Liver (tissue), 7 donors: ENCODE measurements at regions not wholly inside any gene's neighbourhood (a gene's known extent, or its start where the extent isn't known, plus 50 kb on each side); places are given as distances from the start of the nearest gene placed in this dataset.

Experiments
- DNase-seq: peaks from one replicate; pipeline ENCODE4 v3.0.0-alpha.2; 2017; ENCODE audit warnings: low spot score
- H3K27ac ChIP-seq, 2 donors: one replicate each; pipeline ENCODE4 v1.7.0; 2013; ENCODE audit warnings: inconsistent platforms in 2 of 2, low read length in 2 of 2, control low read depth in 1 of 2, low read depth in 1 of 2, mild to moderate bottlenecking in 1 of 2
- H3K27me3 ChIP-seq, 4 donors: one replicate each; pipeline versions ENCODE4 v1.6.1 to v1.7.0; 2013; ENCODE audit warnings: low read length in 3 of 4, inconsistent platforms in 1 of 4, mild to moderate bottlenecking in 1 of 4, moderate library complexity in 1 of 4; ENCODE audit not compliant: control insufficient read depth in 4 of 4, insufficient read depth in 4 of 4
- H3K36me3 ChIP-seq, 4 donors: one replicate each; pipeline versions ENCODE4 v1.6.1 to v1.7.0; 2013; ENCODE audit warnings: low read length in 3 of 4, mild to moderate bottlenecking in 3 of 4, low read depth in 1 of 4, moderate library complexity in 1 of 4; ENCODE audit not compliant: control insufficient read depth in 4 of 4, insufficient read depth in 3 of 4
- H3K4me1 ChIP-seq, 4 donors: one replicate each; pipeline versions ENCODE4 v1.6.1 to v1.7.0; 2013; ENCODE audit warnings: low read length in 3 of 4, mild to moderate bottlenecking in 3 of 4, moderate library complexity in 1 of 4; ENCODE audit not compliant: control insufficient read depth in 4 of 4, insufficient read depth in 4 of 4
- H3K4me3 ChIP-seq, 3 donors: one replicate each; pipeline versions ENCODE4 v1.6.1 to v1.7.0; 2013; ENCODE audit warnings: low read length in 3 of 3, control low read depth in 1 of 3, low read depth in 1 of 3, mild to moderate bottlenecking in 1 of 3
- H3K9ac ChIP-seq, 2 donors: one replicate each; pipeline ENCODE4 v1.7.0; 2013; ENCODE audit warnings: low read length in 2 of 2, mild to moderate bottlenecking in 2 of 2, moderate library complexity in 2 of 2, control low read depth in 1 of 2, low read depth in 1 of 2
- H3K9me3 ChIP-seq, 4 donors: one replicate each; pipeline versions ENCODE4 v1.6.1 to v1.7.0; 2013; ENCODE audit warnings: low read length in 3 of 4; ENCODE audit not compliant: control insufficient read depth in 4 of 4
- CTCF ChIP-seq: fragments of 150-350 bp; IDR thresholded peaks from 2 replicates; pipeline ENCODE4 v1.5.1; 2017; ENCODE audit warnings: improper control_type of control experiment, low read depth, low read length; ENCODE audit not compliant: missing input control
- EGR1 ChIP-seq, 2 donors: IDR thresholded peaks; 2 replicates each; pipeline ENCODE4 v1.6.1; 2016 to 2018; ENCODE audit warnings: antibody characterized with exemption in 2 of 2, low read depth in 2 of 2
- FOXA1 ChIP-seq: IDR thresholded peaks from 2 replicates; pipeline ENCODE4 v1.6.1; 2016; ENCODE audit warnings: antibody characterized with exemption
- FOXA2 ChIP-seq: IDR thresholded peaks from 2 replicates; pipeline ENCODE4 v1.6.1; 2016; ENCODE audit warnings: antibody characterized with exemption
- GABPA ChIP-seq, 2 donors: IDR thresholded peaks in 1 of 2; conservative IDR thresholded peaks in 1 of 2; 2 replicates each; pipeline ENCODE4 v1.6.1; 2016; ENCODE audit warnings: antibody characterized with exemption in 2 of 2, mild to moderate bottlenecking in 1 of 2, moderate library complexity in 1 of 2
- HNF4A ChIP-seq, 2 donors: conservative IDR thresholded peaks; 2 replicates each; pipeline ENCODE4 v1.6.1; 2016; ENCODE audit warnings: antibody characterized with exemption in 2 of 2, mild to moderate bottlenecking in 2 of 2
- HNF4G ChIP-seq: IDR thresholded peaks from 2 replicates; pipeline ENCODE4 v1.6.1; 2016; ENCODE audit warnings: antibody characterized with exemption
- JUND ChIP-seq, 2 donors: IDR thresholded peaks; 2 replicates each; pipeline ENCODE4 v1.6.1; 2016; ENCODE audit warnings: antibody characterized with exemption in 2 of 2
- NR2F2 ChIP-seq: IDR thresholded peaks from 2 replicates; pipeline ENCODE4 v1.6.1; 2016; ENCODE audit warnings: antibody characterized with exemption
- RAD21 ChIP-seq, 2 donors: IDR thresholded peaks; 2 replicates each; pipeline ENCODE4 v1.6.1; 2016; ENCODE audit warnings: antibody characterized with exemption in 2 of 2, mild to moderate bottlenecking in 2 of 2
- RXRA ChIP-seq, 2 donors: IDR thresholded peaks; 2 replicates each; pipeline ENCODE4 v1.6.1; 2017 to 2018; ENCODE audit warnings: antibody characterized with exemption in 2 of 2, mild to moderate bottlenecking in 1 of 2
- TAF1 ChIP-seq: conservative IDR thresholded peaks from 2 replicates; pipeline ENCODE4 v1.6.1; 2016; ENCODE audit warnings: antibody characterized with exemption, mild to moderate bottlenecking
- YY1 ChIP-seq: IDR thresholded peaks from 2 replicates; pipeline ENCODE4 v1.6.1; 2016; ENCODE audit warnings: antibody characterized with exemption, mild to moderate bottlenecking
- TF ChIP-seq, protein P1 (sequence below): IDR thresholded peaks from 2 replicates; pipeline ENCODE4 v1.6.1; 2016; ENCODE audit warnings: antibody characterized with exemption
- TF ChIP-seq, protein P2 (sequence below): IDR thresholded peaks from 2 replicates; pipeline ENCODE4 v1.6.1; 2016; ENCODE audit warnings: antibody characterized with exemption
- TF ChIP-seq, protein P3 (sequence below): IDR thresholded peaks from 2 replicates; pipeline ENCODE4 v1.6.1; 2016; ENCODE audit warnings: antibody characterized with exemption
- TF ChIP-seq, protein P4 (sequence below): IDR thresholded peaks from 2 replicates; pipeline ENCODE4 v1.6.1; 2016; ENCODE audit warnings: antibody characterized with exemption, mild to moderate bottlenecking
- donor health status: healthy.
- donor health status: healthy.
- donor health status: healthy.
- donor health status: healthy.

- TF ChIP-seq YY1 (no peak), HNF4A (conservative IDR thresholded peaks at IDR 0.05) (no peak), JUND (IDR thresholded peaks at IDR 0.05) (no peak), RXRA (IDR thresholded peaks at IDR 0.05) (no peak), TAF1 (no peak), FOXA1 (no peak), NR2F2 (no peak), CTCF (no peak), HNF4G (no peak), FOXA2 (no peak), GABPA (IDR thresholded peaks at IDR 0.05 in 1 of 2, conservative IDR thresholded peaks at IDR 0.05 in 1 of 2) (no peak), RAD21 (IDR thresholded peaks at IDR 0.05) (no peak), EGR1 (IDR thresholded peaks at IDR 0.05; ENCODE audit: low read depth in 2 of 2) (no peak)
- TF ChIP-seq, protein P1, sequence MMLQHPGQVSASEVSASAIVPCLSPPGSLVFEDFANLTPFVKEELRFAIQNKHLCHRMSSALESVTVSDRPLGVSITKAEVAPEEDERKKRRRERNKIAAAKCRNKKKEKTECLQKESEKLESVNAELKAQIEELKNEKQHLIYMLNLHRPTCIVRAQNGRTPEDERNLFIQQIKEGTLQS: no peak
- TF ChIP-seq, protein P2, sequence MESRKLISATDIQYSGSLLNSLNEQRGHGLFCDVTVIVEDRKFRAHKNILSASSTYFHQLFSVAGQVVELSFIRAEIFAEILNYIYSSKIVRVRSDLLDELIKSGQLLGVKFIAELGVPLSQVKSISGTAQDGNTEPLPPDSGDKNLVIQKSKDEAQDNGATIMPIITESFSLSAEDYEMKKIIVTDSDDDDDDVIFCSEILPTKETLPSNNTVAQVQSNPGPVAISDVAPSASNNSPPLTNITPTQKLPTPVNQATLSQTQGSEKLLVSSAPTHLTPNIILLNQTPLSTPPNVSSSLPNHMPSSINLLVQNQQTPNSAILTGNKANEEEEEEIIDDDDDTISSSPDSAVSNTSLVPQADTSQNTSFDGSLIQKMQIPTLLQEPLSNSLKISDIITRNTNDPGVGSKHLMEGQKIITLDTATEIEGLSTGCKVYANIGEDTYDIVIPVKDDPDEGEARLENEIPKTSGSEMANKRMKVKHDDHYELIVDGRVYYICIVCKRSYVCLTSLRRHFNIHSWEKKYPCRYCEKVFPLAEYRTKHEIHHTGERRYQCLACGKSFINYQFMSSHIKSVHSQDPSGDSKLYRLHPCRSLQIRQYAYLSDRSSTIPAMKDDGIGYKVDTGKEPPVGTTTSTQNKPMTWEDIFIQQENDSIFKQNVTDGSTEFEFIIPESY: no peak
- TF ChIP-seq, protein P3, sequence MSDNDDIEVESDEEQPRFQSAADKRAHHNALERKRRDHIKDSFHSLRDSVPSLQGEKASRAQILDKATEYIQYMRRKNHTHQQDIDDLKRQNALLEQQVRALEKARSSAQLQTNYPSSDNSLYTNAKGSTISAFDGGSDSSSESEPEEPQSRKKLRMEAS: no peak
- TF ChIP-seq, protein P4, sequence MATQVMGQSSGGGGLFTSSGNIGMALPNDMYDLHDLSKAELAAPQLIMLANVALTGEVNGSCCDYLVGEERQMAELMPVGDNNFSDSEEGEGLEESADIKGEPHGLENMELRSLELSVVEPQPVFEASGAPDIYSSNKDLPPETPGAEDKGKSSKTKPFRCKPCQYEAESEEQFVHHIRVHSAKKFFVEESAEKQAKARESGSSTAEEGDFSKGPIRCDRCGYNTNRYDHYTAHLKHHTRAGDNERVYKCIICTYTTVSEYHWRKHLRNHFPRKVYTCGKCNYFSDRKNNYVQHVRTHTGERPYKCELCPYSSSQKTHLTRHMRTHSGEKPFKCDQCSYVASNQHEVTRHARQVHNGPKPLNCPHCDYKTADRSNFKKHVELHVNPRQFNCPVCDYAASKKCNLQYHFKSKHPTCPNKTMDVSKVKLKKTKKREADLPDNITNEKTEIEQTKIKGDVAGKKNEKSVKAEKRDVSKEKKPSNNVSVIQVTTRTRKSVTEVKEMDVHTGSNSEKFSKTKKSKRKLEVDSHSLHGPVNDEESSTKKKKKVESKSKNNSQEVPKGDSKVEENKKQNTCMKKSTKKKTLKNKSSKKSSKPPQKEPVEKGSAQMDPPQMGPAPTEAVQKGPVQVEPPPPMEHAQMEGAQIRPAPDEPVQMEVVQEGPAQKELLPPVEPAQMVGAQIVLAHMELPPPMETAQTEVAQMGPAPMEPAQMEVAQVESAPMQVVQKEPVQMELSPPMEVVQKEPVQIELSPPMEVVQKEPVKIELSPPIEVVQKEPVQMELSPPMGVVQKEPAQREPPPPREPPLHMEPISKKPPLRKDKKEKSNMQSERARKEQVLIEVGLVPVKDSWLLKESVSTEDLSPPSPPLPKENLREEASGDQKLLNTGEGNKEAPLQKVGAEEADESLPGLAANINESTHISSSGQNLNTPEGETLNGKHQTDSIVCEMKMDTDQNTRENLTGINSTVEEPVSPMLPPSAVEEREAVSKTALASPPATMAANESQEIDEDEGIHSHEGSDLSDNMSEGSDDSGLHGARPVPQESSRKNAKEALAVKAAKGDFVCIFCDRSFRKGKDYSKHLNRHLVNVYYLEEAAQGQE: no peak
- Histone ChIP-seq H3K36me3 (no peaks in the 10 kb centered on the region), H3K27ac (no peak overlapping the region), H3K27me3 (no peaks in the 10 kb centered on the region), H3K9me3 (peaks cover 0 to 3% (median 0%) of the 10 kb centered on the region in 4 donors), H3K4me3 (no peak overlapping the region), H3K4me1 (no peaks in the 10 kb centered on the region), H3K9ac (no peak overlapping the region)
- no peak for DNase-seq
Observed at GRCh38 chr3:115554487-115554807, 68.9 kb upstream of the GAP43 start.
